HG02798 (cell line): ENCODE measurements at regions not wholly inside any gene's neighbourhood (a gene's known extent, or its start where the extent isn't known, plus 50 kb on each side); places are given as distances from the start of the nearest gene placed in this dataset.
"Not testable (repeated sequence)": the region's sequence is repeated elsewhere in the genome, so short reads cannot be mapped to it uniquely, and the experiment has no call there.

Experiments used
- ATAC-seq: cut with Tn5 transposase; IDR thresholded peaks from one replicate; pipeline ENCODE4 v1.9.1; 2021; ENCODE audit warnings: mild to moderate bottlenecking; ENCODE audit not compliant: unreplicated experiment, poor library complexity

- not testable (repeated sequence) for ATAC-seq
Measured at GRCh38 chr2:131636704-131637308, 109.1 kb downstream of the CCDC74A start.

- ATAC-seq = not testable (repeated sequence)
Measured at GRCh38 chr2:131639001-131639620, 111.4 kb downstream of the CCDC74A start.

- ATAC-seq = no peak
Measured at GRCh38 chr2:131641414-131642206, 113.9 kb downstream of the CCDC74A start.

- not testable (repeated sequence) for ATAC-seq
Measured at GRCh38 chr2:131643180-131643579, 115.5 kb downstream of the CCDC74A start.

GRCh38 chr2:131645177-131645765 lies 117.6 kb downstream of the CCDC74A start:
- no peak for ATAC-seq

- ATAC-seq = not testable (repeated sequence)
Measured at GRCh38 chr2:131646220-131646619, 118.5 kb downstream of the CCDC74A start.

GRCh38 chr2:131646669-131647297 lies 119.1 kb downstream of the CCDC74A start:
- ATAC-seq = no peak

GRCh38 chr2:131648565-131648964 lies 120.9 kb downstream of the CCDC74A start:
- ATAC-seq = not testable (repeated sequence)

GRCh38 chr2:131652246-131652645 lies 124.6 kb downstream of the CCDC74A start:
- ATAC-seq = not testable (repeated sequence)

- ATAC-seq = not testable (repeated sequence)
Measured at GRCh38 chr2:131654107-131654506, 126.4 kb downstream of the CCDC74A start.

GRCh38 chr2:131656816-131657633 lies 129.3 kb downstream of the CCDC74A start:
- no peak for ATAC-seq

GRCh38 chr2:131657895-131658768 lies 130.4 kb downstream of the CCDC74A start:
- ATAC-seq = no peak

- ATAC-seq = no peak
Measured at GRCh38 chr2:131658769-131659131, 131.1 kb downstream of the CCDC74A start.

GRCh38 chr2:131659168-131659572 lies 131.5 kb downstream of the CCDC74A start:
- no peak for ATAC-seq

GRCh38 chr2:131661101-131661782 lies 133.6 kb downstream of the CCDC74A start:
- ATAC-seq = not testable (repeated sequence)

- not testable (repeated sequence) for ATAC-seq
Measured at GRCh38 chr2:131661884-131662535, 134.3 kb downstream of the CCDC74A start.

GRCh38 chr2:131663501-131663900 lies 135.8 kb downstream of the CCDC74A start:
- not testable (repeated sequence) for ATAC-seq

- not testable (repeated sequence) for ATAC-seq
Measured at GRCh38 chr2:131665716-131666115, 138.0 kb downstream of the CCDC74A start.
